MM.1S (cell line): ENCODE measurements at regions not wholly inside any gene's neighbourhood (a gene's known extent, or its start where the extent isn't known, plus 50 kb on each side); places are given as distances from the start of the nearest gene placed in this dataset.

Experiments used
- DNase-seq: peaks from one replicate; pipeline ENCODE4 v3.0.0-alpha.2; 2015
- H2AFZ ChIP-seq: fragments of 300-600 bp; sonication (generic); 2 replicates; pipeline ENCODE4 v1.6.0; 2016; ENCODE audit warnings: antibody characterized with exemption, low read length
- H3F3A ChIP-seq: fragments of 300-600 bp; sonication (generic); 2 replicates; pipeline ENCODE4 v1.6.1; 2016; ENCODE audit warnings: mild to moderate bottlenecking, antibody characterized with exemption, low read length, moderate library complexity, mixed read lengths; ENCODE audit not compliant: insufficient read depth
- H3K27ac ChIP-seq: fragments of 300-600 bp; sonication (generic); 2 replicates; pipeline ENCODE4 v1.5.1; 2016; ENCODE audit warnings: mild to moderate bottlenecking, low read length
- H3K27me3 ChIP-seq: fragments of 300-600 bp; sonication (generic); replicated peaks from 2 replicates; pipeline ENCODE4 v1.6.0; 2016; ENCODE audit warnings: low read length; ENCODE audit not compliant: insufficient read depth
- H3K36me3 ChIP-seq: fragments of 300-600 bp; sonication (generic); replicated peaks from 2 replicates; pipeline ENCODE4 v1.6.1; 2016; ENCODE audit warnings: mild to moderate bottlenecking, low read length, mixed read lengths; ENCODE audit not compliant: insufficient read depth
- H3K4me1 ChIP-seq: fragments of 300-600 bp; sonication (generic); 2 replicates; pipeline ENCODE4 v1.6.1; 2016; ENCODE audit warnings: low read length, mixed read lengths
- H3K4me2 ChIP-seq: fragments of 300-600 bp; sonication (generic); 2 replicates; pipeline ENCODE4 v1.6.0; 2016; ENCODE audit warnings: low read depth, low read length
- H3K4me3 ChIP-seq: fragments of 300-600 bp; sonication (generic); 2 replicates; pipeline ENCODE4 v1.5.1; 2016; ENCODE audit warnings: low read length, mixed read lengths
- H3K79me2 ChIP-seq: fragments of 300-600 bp; sonication (generic); 2 replicates; pipeline ENCODE4 v1.6.1; 2016; ENCODE audit warnings: mixed run types, low read length, mixed read lengths
- H3K9ac ChIP-seq: fragments of 300-600 bp; sonication (generic); 2 replicates; pipeline ENCODE4 v1.6.1; 2016; ENCODE audit warnings: low read length, mixed read lengths
- H3K9me2 ChIP-seq: fragments of 300-600 bp; sonication (generic); replicated peaks from 2 replicates; pipeline ENCODE4 v1.6.1; 2016; ENCODE audit warnings: mild to moderate bottlenecking, low read length, mixed read lengths; ENCODE audit not compliant: insufficient read depth
- H3K9me3 ChIP-seq: fragments of 300-600 bp; sonication (generic); replicated peaks from 2 replicates; pipeline ENCODE4 v1.6.1; 2016; ENCODE audit warnings: mild to moderate bottlenecking, low read length, mixed read lengths; ENCODE audit not compliant: insufficient read depth
- H4K20me1 ChIP-seq: fragments of 300-600 bp; sonication (generic); 2 replicates; pipeline ENCODE4 v1.6.1; 2016; ENCODE audit warnings: mild to moderate bottlenecking, low read length, moderate library complexity, mixed read lengths; ENCODE audit not compliant: insufficient read depth
- CTCF ChIP-seq: fragments of 300-600 bp; sonication (generic); IDR thresholded peaks from 2 replicates; pipeline ENCODE4 v1.5.1; 2016; ENCODE audit warnings: antibody characterized with exemption, low read length, mixed read lengths
- EZH2 ChIP-seq: fragments of 300-600 bp; sonication (generic); optimal IDR thresholded peaks from 2 replicates; pipeline ENCODE3; 2017; ENCODE audit warnings: low read depth, mild to moderate bottlenecking, antibody characterized with exemption, low read length, mixed read lengths
- EZH2phosphoT487 ChIP-seq: fragments of 300-600 bp; sonication (generic); IDR thresholded peaks from 2 replicates; pipeline ENCODE4 v1.6.1; 2018; ENCODE audit warnings: antibody characterized with exemption, low read length

DNA sequence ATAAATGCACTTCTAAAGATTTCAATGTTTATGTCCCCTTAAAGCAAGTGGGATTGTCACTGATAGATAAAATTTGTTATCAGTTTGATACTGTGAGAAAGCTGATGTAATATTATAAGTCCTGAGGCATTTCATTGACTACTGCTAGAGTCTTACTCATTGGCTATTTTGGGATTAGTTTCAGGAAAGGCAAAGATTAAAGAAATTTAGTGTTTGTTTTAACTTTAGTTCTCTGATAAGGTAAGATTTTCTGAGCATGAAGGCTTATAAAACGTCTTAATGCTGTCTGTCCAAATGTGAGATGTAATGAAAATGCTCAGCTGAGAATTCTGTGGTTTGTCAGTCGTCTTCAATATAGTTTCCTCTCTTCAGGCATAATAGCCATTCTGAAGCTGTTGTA lies 886.4 kb upstream of the CDH2 start:
- H4K20me1 ChIP-seq: no peaks in the 10 kb centered on the region

GRCh38 chr18:29062921-29063320 lies 886.0 kb upstream of the CDH2 start:
- Histone ChIP-seq H3K27me3 (no peaks in the 10 kb centered on the region), H3K9ac (no peak overlapping the region), H3F3A (no peaks in the 10 kb centered on the region), H3K27ac (no peak overlapping the region), H2AFZ (no peak overlapping the region), H3K4me3 (no peak overlapping the region), H3K9me3 (no peaks in the 10 kb centered on the region), H3K9me2 (no peaks in the 10 kb centered on the region; the same call in 1 of the 2 replicates), H4K20me1 (no peaks in the 10 kb centered on the region), H3K4me2 (no peak overlapping the region), H3K36me3 (no peaks in the 10 kb centered on the region), H3K4me1 (no peaks in the 10 kb centered on the region), H3K79me2 (no peaks in the 10 kb centered on the region)
- DNase-seq: no peak
- TF ChIP-seq EZH2 (no peak), EZH2phosphoT487 (no peak), CTCF (no peak)

More for the DNA sequence above, 886.4 kb upstream of the CDH2 start:
- H3K4me2 ChIP-seq: no peak overlapping the region
- H3K27ac ChIP-seq: no peak overlapping the region
- H3K4me3 ChIP-seq: no peak overlapping the region
- H3F3A ChIP-seq: no peaks in the 10 kb centered on the region
- no peak overlapping the region for H2AFZ ChIP-seq
- no peaks in the 10 kb centered on the region for H3K27me3 ChIP-seq
- no peaks in the 10 kb centered on the region for H3K79me2 ChIP-seq
- TF ChIP-seq EZH2 (no peak), CTCF (no peak), EZH2phosphoT487 (no peak)
- no peaks in the 10 kb centered on the region for H3K36me3 ChIP-seq
- no peak overlapping the region for H3K9ac ChIP-seq
- no peaks in the 10 kb centered on the region for H3K9me3 ChIP-seq
- no peak for DNase-seq
- no peaks in the 10 kb centered on the region; the same call in 1 of the 2 replicates for H3K9me2 ChIP-seq
- no peaks in the 10 kb centered on the region for H3K4me1 ChIP-seq

GRCh38 chr18:29060349-29060748 lies 883.4 kb upstream of the CDH2 start:
- Histone ChIP-seq H3K27ac (no peak overlapping the region), H3K4me3 (no peak overlapping the region), H3F3A (no peaks in the 10 kb centered on the region), H3K79me2 (no peaks in the 10 kb centered on the region), H3K9me3 (no peaks in the 10 kb centered on the region), H3K36me3 (no peaks in the 10 kb centered on the region), H3K9ac (no peak overlapping the region), H3K4me2 (no peak overlapping the region), H4K20me1 (no peaks in the 10 kb centered on the region), H2AFZ (no peak overlapping the region), H3K4me1 (no peaks in the 10 kb centered on the region), H3K27me3 (no peaks in the 10 kb centered on the region), H3K9me2 (no peaks in the 10 kb centered on the region; the same call in 1 of the 2 replicates)
- TF ChIP-seq EZH2 (no peak), CTCF (no peak), EZH2phosphoT487 (no peak)
- no peak for DNase-seq
